ENCODE measurements at regions not wholly inside any gene's neighbourhood (a gene's known extent, or its start where the extent isn't known, plus 50 kb on each side); places are given as distances from the start of the nearest gene placed in this dataset.

GRCh38 chr22:49589301-49589700, 238.4 kb downstream of the BRD1 start:
- DNase-seq (ENCODE audit: low read depth) = no peak
- TF ChIP-seq CTCF (IDR thresholded peaks at IDR 0.05; ENCODE audit: insufficient read depth, low read depth, low read length) = no peak
- H3K4me3 ChIP-seq (ENCODE audit: low read depth, low read length) = no peak overlapping the region
- H3K27me3 ChIP-seq (ENCODE audit: control insufficient read depth, insufficient read depth, low read length) = no peaks in the 10 kb centered on the region
- ChIA-PET POLR2A (no interaction called here), CTCF (no interaction called here)
- no peaks in the 10 kb centered on the region for H3K36me3 ChIP-seq (ENCODE audit: control insufficient read depth, insufficient read depth, low read length)

DNA sequence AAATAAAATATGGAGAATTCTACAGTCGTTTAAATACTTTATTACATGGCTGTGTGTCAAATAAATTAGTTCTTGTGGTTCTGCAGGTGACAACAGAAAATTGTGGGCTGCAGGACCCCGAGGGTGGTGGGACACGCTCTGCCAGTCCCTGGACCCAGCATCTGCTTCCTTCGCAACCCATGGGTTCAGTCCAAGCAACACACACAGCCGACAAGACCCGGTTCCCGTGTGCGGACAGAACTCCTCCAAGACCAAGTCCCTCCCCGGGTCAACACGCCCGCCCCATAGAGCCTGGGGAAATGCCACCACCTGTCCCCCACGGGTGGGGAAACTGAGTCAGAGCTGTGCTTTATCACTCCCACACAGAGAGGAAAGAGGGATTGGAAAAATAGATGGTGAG, 238.9 kb downstream of the BRD1 start:
- ChIA-PET CTCF (no interaction called here), POLR2A (no interaction called here)
- TF ChIP-seq CTCF (IDR thresholded peaks at IDR 0.05; ENCODE audit: insufficient read depth, low read depth, low read length) = no peak
- no peak overlapping the region for H3K4me3 ChIP-seq (ENCODE audit: low read depth, low read length)
- no peak for DNase-seq (ENCODE audit: low read depth)
- H3K27me3 ChIP-seq (ENCODE audit: control insufficient read depth, insufficient read depth, low read length) = no peaks in the 10 kb centered on the region
- no peaks in the 10 kb centered on the region for H3K36me3 ChIP-seq (ENCODE audit: control insufficient read depth, insufficient read depth, low read length)

DNA sequence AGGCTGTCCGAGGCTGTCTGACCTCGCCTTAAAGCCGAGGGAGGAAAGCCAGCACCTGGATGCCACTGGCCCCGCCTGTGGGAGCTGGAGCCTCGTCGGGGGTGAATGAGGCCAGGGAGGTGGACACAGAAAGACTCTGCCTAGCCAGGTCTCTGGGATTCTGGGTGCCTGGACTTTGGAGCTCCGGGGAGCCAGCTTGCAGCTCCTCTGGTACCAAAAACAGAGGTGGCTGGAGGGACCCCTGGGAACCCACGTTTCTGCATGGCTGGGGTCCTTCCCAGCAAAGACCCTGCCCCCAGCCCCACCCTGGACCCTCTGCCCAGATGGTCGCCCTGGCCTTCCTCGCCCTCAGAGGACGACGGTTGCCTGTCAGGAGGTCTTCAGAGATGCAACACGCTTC, 239.7 kb downstream of the BRD1 start:
- no peaks in the 10 kb centered on the region for H3K27me3 ChIP-seq (ENCODE audit: control insufficient read depth, insufficient read depth, low read length)
- no peak for TF ChIP-seq CTCF (IDR thresholded peaks at IDR 0.05; ENCODE audit: insufficient read depth, low read depth, low read length)
- CTCF ChIA-PET = no interaction called here
- no peaks in the 10 kb centered on the region for H3K36me3 ChIP-seq (ENCODE audit: control insufficient read depth, insufficient read depth, low read length)
- H3K4me3 ChIP-seq (ENCODE audit: low read depth, low read length) = no peak overlapping the region
- POLR2A ChIA-PET = no interaction called here
- DNase-seq (ENCODE audit: low read depth) = no peak

GRCh38 chr22:49587421-49587820, 240.3 kb downstream of the BRD1 start:
- DNase-seq (ENCODE audit: low read depth) = no peak
- Histone ChIP-seq H3K4me3 (ENCODE audit: low read depth, low read length) (no peak overlapping the region), H3K36me3 (ENCODE audit: control insufficient read depth, insufficient read depth, low read length) (no peaks in the 10 kb centered on the region), H3K27me3 (ENCODE audit: control insufficient read depth, insufficient read depth, low read length) (no peaks in the 10 kb centered on the region)
- ChIA-PET CTCF (no interaction called here), POLR2A (no interaction called here)
- no peak for TF ChIP-seq CTCF (IDR thresholded peaks at IDR 0.05; ENCODE audit: insufficient read depth, low read depth, low read length)

GRCh38 chr22:49586873-49587272, 240.8 kb downstream of the BRD1 start:
- Histone ChIP-seq H3K4me3 (ENCODE audit: low read depth, low read length) (no peak overlapping the region), H3K36me3 (ENCODE audit: control insufficient read depth, insufficient read depth, low read length) (no peaks in the 10 kb centered on the region), H3K27me3 (ENCODE audit: control insufficient read depth, insufficient read depth, low read length) (no peaks in the 10 kb centered on the region)
- ChIA-PET POLR2A (no interaction called here), CTCF (no interaction called here)
- TF ChIP-seq CTCF (IDR thresholded peaks at IDR 0.05; ENCODE audit: insufficient read depth, low read depth, low read length) = no peak
- DNase-seq (ENCODE audit: low read depth) = no peak

Data from BJ (cell line).